MM.1S (cell line): ENCODE measurements at regions not wholly inside any gene's neighbourhood (a gene's known extent, or its start where the extent isn't known, plus 50 kb on each side); places are given as distances from the start of the nearest gene placed in this dataset.

ENCODE experiments used
- EZH2 ChIP-seq: fragments of 300-600 bp; sonication (generic); optimal IDR thresholded peaks from 2 replicates; pipeline ENCODE3; 2017; ENCODE audit warnings: low read depth, mild to moderate bottlenecking, antibody characterized with exemption, low read length, mixed read lengths
- TF ChIP-seq, protein P1 (sequence below): fragments of 300-600 bp; sonication (generic); IDR thresholded peaks from 2 replicates; pipeline ENCODE4 v1.5.1; 2016; ENCODE audit warnings: antibody characterized with exemption, low read length, mixed read lengths

GRCh38 chr11:45007011-45007410, 56.3 kb upstream of the TP53I11 start:
- TF ChIP-seq EZH2 = no peak
- TF ChIP-seq, protein P1, sequence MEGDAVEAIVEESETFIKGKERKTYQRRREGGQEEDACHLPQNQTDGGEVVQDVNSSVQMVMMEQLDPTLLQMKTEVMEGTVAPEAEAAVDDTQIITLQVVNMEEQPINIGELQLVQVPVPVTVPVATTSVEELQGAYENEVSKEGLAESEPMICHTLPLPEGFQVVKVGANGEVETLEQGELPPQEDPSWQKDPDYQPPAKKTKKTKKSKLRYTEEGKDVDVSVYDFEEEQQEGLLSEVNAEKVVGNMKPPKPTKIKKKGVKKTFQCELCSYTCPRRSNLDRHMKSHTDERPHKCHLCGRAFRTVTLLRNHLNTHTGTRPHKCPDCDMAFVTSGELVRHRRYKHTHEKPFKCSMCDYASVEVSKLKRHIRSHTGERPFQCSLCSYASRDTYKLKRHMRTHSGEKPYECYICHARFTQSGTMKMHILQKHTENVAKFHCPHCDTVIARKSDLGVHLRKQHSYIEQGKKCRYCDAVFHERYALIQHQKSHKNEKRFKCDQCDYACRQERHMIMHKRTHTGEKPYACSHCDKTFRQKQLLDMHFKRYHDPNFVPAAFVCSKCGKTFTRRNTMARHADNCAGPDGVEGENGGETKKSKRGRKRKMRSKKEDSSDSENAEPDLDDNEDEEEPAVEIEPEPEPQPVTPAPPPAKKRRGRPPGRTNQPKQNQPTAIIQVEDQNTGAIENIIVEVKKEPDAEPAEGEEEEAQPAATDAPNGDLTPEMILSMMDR = no peak
